ENCODE measurements at regions not wholly inside any gene's neighbourhood (a gene's known extent, or its start where the extent isn't known, plus 50 kb on each side); places are given as distances from the start of the nearest gene placed in this dataset.

DNA sequence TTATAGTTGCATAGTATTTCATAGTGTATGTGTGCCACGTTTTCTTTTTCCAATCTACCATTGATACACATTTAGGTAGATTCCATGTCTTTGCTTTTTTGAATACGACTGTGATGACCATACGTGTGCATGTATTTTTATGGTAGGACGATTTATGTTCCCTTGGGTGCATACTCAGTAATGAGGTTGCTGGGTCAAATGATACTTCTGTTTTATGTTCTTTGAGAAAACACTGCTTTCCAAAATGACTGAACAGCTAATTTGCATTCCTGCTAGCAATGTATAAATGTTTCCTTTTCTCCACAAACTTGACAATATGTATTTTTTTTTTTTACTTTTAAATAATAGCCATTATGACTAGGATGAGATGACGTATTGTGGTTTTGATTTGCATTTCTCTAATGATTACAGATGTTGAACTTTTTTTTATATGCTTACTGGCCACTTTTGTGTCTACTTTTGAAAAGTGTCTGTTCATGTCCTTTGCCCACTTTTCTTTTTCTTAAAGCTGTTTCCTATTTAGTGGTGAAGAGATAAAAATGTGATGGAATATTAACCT, 969.5 kb upstream of the NDST4 start:
- TF ChIP-seq, protein P1, sequence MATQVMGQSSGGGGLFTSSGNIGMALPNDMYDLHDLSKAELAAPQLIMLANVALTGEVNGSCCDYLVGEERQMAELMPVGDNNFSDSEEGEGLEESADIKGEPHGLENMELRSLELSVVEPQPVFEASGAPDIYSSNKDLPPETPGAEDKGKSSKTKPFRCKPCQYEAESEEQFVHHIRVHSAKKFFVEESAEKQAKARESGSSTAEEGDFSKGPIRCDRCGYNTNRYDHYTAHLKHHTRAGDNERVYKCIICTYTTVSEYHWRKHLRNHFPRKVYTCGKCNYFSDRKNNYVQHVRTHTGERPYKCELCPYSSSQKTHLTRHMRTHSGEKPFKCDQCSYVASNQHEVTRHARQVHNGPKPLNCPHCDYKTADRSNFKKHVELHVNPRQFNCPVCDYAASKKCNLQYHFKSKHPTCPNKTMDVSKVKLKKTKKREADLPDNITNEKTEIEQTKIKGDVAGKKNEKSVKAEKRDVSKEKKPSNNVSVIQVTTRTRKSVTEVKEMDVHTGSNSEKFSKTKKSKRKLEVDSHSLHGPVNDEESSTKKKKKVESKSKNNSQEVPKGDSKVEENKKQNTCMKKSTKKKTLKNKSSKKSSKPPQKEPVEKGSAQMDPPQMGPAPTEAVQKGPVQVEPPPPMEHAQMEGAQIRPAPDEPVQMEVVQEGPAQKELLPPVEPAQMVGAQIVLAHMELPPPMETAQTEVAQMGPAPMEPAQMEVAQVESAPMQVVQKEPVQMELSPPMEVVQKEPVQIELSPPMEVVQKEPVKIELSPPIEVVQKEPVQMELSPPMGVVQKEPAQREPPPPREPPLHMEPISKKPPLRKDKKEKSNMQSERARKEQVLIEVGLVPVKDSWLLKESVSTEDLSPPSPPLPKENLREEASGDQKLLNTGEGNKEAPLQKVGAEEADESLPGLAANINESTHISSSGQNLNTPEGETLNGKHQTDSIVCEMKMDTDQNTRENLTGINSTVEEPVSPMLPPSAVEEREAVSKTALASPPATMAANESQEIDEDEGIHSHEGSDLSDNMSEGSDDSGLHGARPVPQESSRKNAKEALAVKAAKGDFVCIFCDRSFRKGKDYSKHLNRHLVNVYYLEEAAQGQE (IDR thresholded peaks at IDR 0.05; ENCODE audit: insufficient read depth in 1 of 2, low read depth in 2 of 2, low read length in 2 of 2) = no peak
- TF ChIP-seq SIN3A (IDR thresholded peaks at IDR 0.05; ENCODE audit: borderline replicate concordance, insufficient read depth, low read length) (no peak), FOXP2 (optimal IDR thresholded peaks at IDR 0.05; ENCODE audit: borderline replicate concordance, extremely low read depth, extremely low read length, insufficient read depth) (no peak), POLR2AphosphoS5 (IDR thresholded peaks at IDR 0.05; ENCODE audit: low read depth, low read length) (no peak), TAF1 (IDR thresholded peaks at IDR 0.05; ENCODE audit: borderline replicate concordance, insufficient read depth, low read length) (no peak)

DNA sequence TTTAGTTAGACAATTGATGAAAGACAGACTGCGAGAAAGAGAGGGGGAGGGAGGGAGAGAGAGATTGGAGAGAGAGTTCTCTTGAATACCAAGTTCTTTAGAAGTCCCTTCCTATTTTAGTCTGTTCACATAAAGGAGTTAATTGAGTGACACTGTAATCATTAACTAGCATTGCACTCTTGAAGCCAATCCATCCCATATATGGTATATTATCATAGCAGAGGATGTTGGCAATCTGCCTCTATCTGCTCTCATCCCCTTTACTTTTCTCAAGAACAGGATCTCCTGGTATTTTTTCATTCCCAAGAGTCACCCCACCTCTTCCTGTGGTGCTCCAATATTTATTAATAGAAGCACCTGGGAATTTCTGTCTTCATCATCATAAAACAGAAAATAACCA, 959.6 kb upstream of the NDST4 start:
- TF ChIP-seq SIN3A (IDR thresholded peaks at IDR 0.05; ENCODE audit: borderline replicate concordance, insufficient read depth, low read length) (no peak), POLR2AphosphoS5 (IDR thresholded peaks at IDR 0.05; ENCODE audit: low read depth, low read length) (no peak), TAF1 (IDR thresholded peaks at IDR 0.05; ENCODE audit: borderline replicate concordance, insufficient read depth, low read length) (no peak), FOXP2 (optimal IDR thresholded peaks at IDR 0.05; ENCODE audit: borderline replicate concordance, extremely low read depth, extremely low read length, insufficient read depth) (no peak)
- TF ChIP-seq, protein P1 (IDR thresholded peaks at IDR 0.05; ENCODE audit: insufficient read depth in 1 of 2, low read depth in 2 of 2, low read length in 2 of 2) = no peak

DNA sequence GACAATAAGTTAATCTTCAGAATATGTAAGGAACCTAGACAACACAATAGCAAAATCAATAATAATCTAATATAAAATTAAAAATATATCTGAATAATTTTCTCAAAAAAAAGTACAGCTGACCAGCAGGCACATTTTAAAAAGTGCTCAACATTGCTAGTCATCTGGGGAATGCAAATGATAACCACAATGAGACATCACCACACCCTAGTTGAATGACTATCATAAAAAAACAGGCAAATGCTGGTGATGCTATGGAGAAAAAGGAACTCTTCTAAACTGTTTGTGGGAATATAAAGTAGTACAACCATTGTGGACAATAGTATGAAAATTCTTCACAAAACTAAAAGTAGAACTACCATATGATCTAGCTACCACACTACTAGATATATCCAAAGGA, 956.9 kb upstream of the NDST4 start:
- TF ChIP-seq TAF1 (IDR thresholded peaks at IDR 0.05; ENCODE audit: borderline replicate concordance, insufficient read depth, low read length) (no peak), SIN3A (IDR thresholded peaks at IDR 0.05; ENCODE audit: borderline replicate concordance, insufficient read depth, low read length) (no peak), POLR2AphosphoS5 (IDR thresholded peaks at IDR 0.05; ENCODE audit: low read depth, low read length) (no peak), FOXP2 (optimal IDR thresholded peaks at IDR 0.05; ENCODE audit: borderline replicate concordance, extremely low read depth, extremely low read length, insufficient read depth) (no peak)
- TF ChIP-seq, protein P1 (IDR thresholded peaks at IDR 0.05; ENCODE audit: insufficient read depth in 1 of 2, low read depth in 2 of 2, low read length in 2 of 2) = no peak

DNA sequence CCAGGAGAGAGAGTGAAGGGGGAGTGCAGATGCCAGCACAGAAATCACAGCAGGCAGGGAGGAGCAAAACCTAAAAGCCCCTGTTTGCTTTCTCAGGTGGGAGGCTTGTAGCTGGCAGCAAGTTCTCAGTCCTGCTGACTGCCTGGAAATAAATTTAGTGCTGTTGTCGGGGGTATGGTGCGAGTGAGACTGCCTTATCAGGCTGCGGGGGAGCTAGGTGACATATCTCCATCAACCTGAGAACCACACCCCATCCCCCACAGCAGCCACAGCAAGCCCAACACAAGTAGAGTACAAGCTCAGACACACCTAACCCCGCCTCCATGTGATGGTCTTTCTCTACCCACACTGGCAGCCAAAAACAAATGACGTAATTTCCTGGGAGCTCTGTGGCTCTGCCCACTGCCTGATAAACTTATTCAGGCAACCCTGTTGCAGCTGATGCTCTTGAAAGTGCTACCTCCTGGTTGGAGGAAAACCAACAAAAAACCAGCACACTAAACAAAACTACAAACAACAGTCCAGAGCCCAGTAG, 953.4 kb upstream of the NDST4 start:
- TF ChIP-seq POLR2AphosphoS5 (IDR thresholded peaks at IDR 0.05; ENCODE audit: low read depth, low read length) (no peak), SIN3A (IDR thresholded peaks at IDR 0.05; ENCODE audit: borderline replicate concordance, insufficient read depth, low read length) (no peak), FOXP2 (optimal IDR thresholded peaks at IDR 0.05; ENCODE audit: borderline replicate concordance, extremely low read depth, extremely low read length, insufficient read depth) (no peak), TAF1 (IDR thresholded peaks at IDR 0.05; ENCODE audit: borderline replicate concordance, insufficient read depth, low read length) (no peak)
- TF ChIP-seq, protein P1 (IDR thresholded peaks at IDR 0.05; ENCODE audit: insufficient read depth in 1 of 2, low read depth in 2 of 2, low read length in 2 of 2) = no peak

Data from PFSK-1 (cell line).